ENCODE measurements at regions not wholly inside any gene's neighbourhood (a gene's known extent, or its start where the extent isn't known, plus 50 kb on each side); places are given as distances from the start of the nearest gene placed in this dataset.
"Not testable (repeated sequence)": the region's sequence is repeated elsewhere in the genome, so short reads cannot be mapped to it uniquely, and the experiment has no call there.

- DNase-seq, result no peak
- Mint-ChIP-seq H3K36me3 (ENCODE audit: low read depth) (no peaks in the 10 kb centered on the region), H3K27ac (no peak overlapping the region), H3K4me1 (no peaks in the 10 kb centered on the region), H3K4me3 (no peak overlapping the region), H3K27me3 (no peaks in the 10 kb centered on the region)
- no peaks in the 10 kb centered on the region for H3K9me3 ChIP-seq (ENCODE audit: control insufficient read depth, low read length, poor library complexity, severe bottlenecking)
- no peak for ATAC-seq
These were observed 110.6 kb upstream of the GDNF start for GRCh38 chr5:37950436-37950835.

GRCh38 chr5:37945446-37945845 lies 105.6 kb upstream of the GDNF start:
- ATAC-seq (no peak), DNase-seq (no peak)
- no peaks in the 10 kb centered on the region for H3K4me1 Mint-ChIP-seq
- H3K9me3 ChIP-seq (ENCODE audit: control insufficient read depth, low read length, poor library complexity, severe bottlenecking), result no peaks in the 10 kb centered on the region
- H3K36me3 Mint-ChIP-seq (ENCODE audit: low read depth), result no peaks in the 10 kb centered on the region
- H3K4me3 Mint-ChIP-seq, result no peak overlapping the region
- no peaks in the 10 kb centered on the region for H3K27me3 Mint-ChIP-seq
- H3K27ac Mint-ChIP-seq, result no peak overlapping the region

GRCh38 chr5:37943136-37943535 lies 103.3 kb upstream of the GDNF start:
- not testable (repeated sequence) for H3K4me3 Mint-ChIP-seq; H3K36me3 Mint-ChIP-seq (ENCODE audit: low read depth); H3K27ac Mint-ChIP-seq; H3K4me1 Mint-ChIP-seq; H3K27me3 Mint-ChIP-seq; H3K9me3 ChIP-seq (ENCODE audit: control insufficient read depth, low read length, poor library complexity, severe bottlenecking); ATAC-seq; DNase-seq

GRCh38 chr5:37940931-37941623 lies 101.2 kb upstream of the GDNF start:
- Mint-ChIP-seq H3K4me3 (no peak overlapping the region), H3K4me1 (no peaks in the 10 kb centered on the region), H3K27ac (no peak overlapping the region), H3K27me3 (no peaks in the 10 kb centered on the region), H3K36me3 (ENCODE audit: low read depth) (no peaks in the 10 kb centered on the region)
- ATAC-seq (no peak), DNase-seq (no peak)
- H3K9me3 ChIP-seq (ENCODE audit: control insufficient read depth, low read length, poor library complexity, severe bottlenecking), result no peaks in the 10 kb centered on the region

GRCh38 chr5:37938861-37939260 lies 99.0 kb upstream of the GDNF start:
- H3K27ac Mint-ChIP-seq, result no peak overlapping the region

GRCh38 chr5:37938076-37938852 lies 98.4 kb upstream of the GDNF start:
- Mint-ChIP-seq H3K36me3 (ENCODE audit: low read depth) (no peaks in the 10 kb centered on the region), H3K4me3 (no peak overlapping the region), H3K27ac (no peak overlapping the region), H3K27me3 (no peaks in the 10 kb centered on the region), H3K4me1 (no peaks in the 10 kb centered on the region)
- no peak for ATAC-seq
- no peaks in the 10 kb centered on the region for H3K9me3 ChIP-seq (ENCODE audit: control insufficient read depth, low read length, poor library complexity, severe bottlenecking)
- no peak for DNase-seq

More at GRCh38 chr5:37938861-37939260, 99.0 kb upstream of the GDNF start:
- no peak for DNase-seq
- H3K4me3 Mint-ChIP-seq, result no peak overlapping the region
- ATAC-seq, result no peak
- no peaks in the 10 kb centered on the region for H3K4me1 Mint-ChIP-seq
- H3K27me3 Mint-ChIP-seq, result no peaks in the 10 kb centered on the region
- H3K36me3 Mint-ChIP-seq (ENCODE audit: low read depth), result no peaks in the 10 kb centered on the region
- H3K9me3 ChIP-seq (ENCODE audit: control insufficient read depth, low read length, poor library complexity, severe bottlenecking), result no peaks in the 10 kb centered on the region

GRCh38 chr5:37936091-37936490 lies 96.2 kb upstream of the GDNF start:
- no peak overlapping the region for H3K27ac Mint-ChIP-seq
- DNase-seq, result no peak
- H3K36me3 Mint-ChIP-seq (ENCODE audit: low read depth), result no peaks in the 10 kb centered on the region
- no peaks in the 10 kb centered on the region for H3K4me1 Mint-ChIP-seq
- no peaks in the 10 kb centered on the region for H3K27me3 Mint-ChIP-seq
- H3K4me3 Mint-ChIP-seq, result no peak overlapping the region
- no peak for ATAC-seq
- no peaks in the 10 kb centered on the region for H3K9me3 ChIP-seq (ENCODE audit: control insufficient read depth, low read length, poor library complexity, severe bottlenecking)

GRCh38 chr5:37933576-37933975 lies 93.7 kb upstream of the GDNF start:
- no peak overlapping the region for H3K4me3 Mint-ChIP-seq
- ATAC-seq, result no peak
- no peaks in the 10 kb centered on the region for H3K4me1 Mint-ChIP-seq
- no peaks in the 10 kb centered on the region for H3K9me3 ChIP-seq (ENCODE audit: control insufficient read depth, low read length, poor library complexity, severe bottlenecking)
- no peaks in the 10 kb centered on the region for H3K27me3 Mint-ChIP-seq
- no peak for DNase-seq
- no peak overlapping the region for H3K27ac Mint-ChIP-seq
- no peaks in the 10 kb centered on the region for H3K36me3 Mint-ChIP-seq (ENCODE audit: low read depth)

- H3K4me1 Mint-ChIP-seq, result no peaks in the 10 kb centered on the region
- no peak for DNase-seq
- no peak overlapping the region for H3K4me3 Mint-ChIP-seq
- no peaks in the 10 kb centered on the region for H3K27me3 Mint-ChIP-seq
- no peaks in the 10 kb centered on the region for H3K9me3 ChIP-seq (ENCODE audit: control insufficient read depth, low read length, poor library complexity, severe bottlenecking)
- ATAC-seq, result no peak
- H3K27ac Mint-ChIP-seq, result no peak overlapping the region
- H3K36me3 Mint-ChIP-seq (ENCODE audit: low read depth), result no peaks in the 10 kb centered on the region
These were observed 92.6 kb upstream of the GDNF start for GRCh38 chr5:37932450-37932849.

- Mint-ChIP-seq H3K27me3 (no peaks in the 10 kb centered on the region), H3K27ac (no peak overlapping the region), H3K4me1 (no peaks in the 10 kb centered on the region), H3K36me3 (ENCODE audit: low read depth) (no peaks in the 10 kb centered on the region), H3K4me3 (no peak overlapping the region)
- H3K9me3 ChIP-seq (ENCODE audit: control insufficient read depth, low read length, poor library complexity, severe bottlenecking), result no peaks in the 10 kb centered on the region
- no peak for ATAC-seq
- no peak for DNase-seq
These were observed 91.7 kb upstream of the GDNF start for GRCh38 chr5:37931541-37931940.

GRCh38 chr5:37930350-37930749 lies 90.5 kb upstream of the GDNF start:
- Mint-ChIP-seq H3K4me1 (no peaks in the 10 kb centered on the region), H3K4me3 (no peak overlapping the region), H3K27ac (no peak overlapping the region), H3K36me3 (ENCODE audit: low read depth) (no peaks in the 10 kb centered on the region), H3K27me3 (no peaks in the 10 kb centered on the region)
- ATAC-seq (no peak), DNase-seq (no peak)
- H3K9me3 ChIP-seq (ENCODE audit: control insufficient read depth, low read length, poor library complexity, severe bottlenecking), result no peaks in the 10 kb centered on the region

- Mint-ChIP-seq H3K27me3 (no peaks in the 10 kb centered on the region), H3K27ac (no peak overlapping the region), H3K4me3 (no peak overlapping the region), H3K4me1 (no peaks in the 10 kb centered on the region), H3K36me3 (ENCODE audit: low read depth) (no peaks in the 10 kb centered on the region)
- ATAC-seq (no peak), DNase-seq (no peak)
- no peaks in the 10 kb centered on the region for H3K9me3 ChIP-seq (ENCODE audit: control insufficient read depth, low read length, poor library complexity, severe bottlenecking)
These were observed 90.0 kb upstream of the GDNF start for GRCh38 chr5:37929791-37930190.

- ATAC-seq, H3K4me3 Mint-ChIP-seq, H3K4me1 Mint-ChIP-seq: not testable (repeated sequence)
These were observed 87.9 kb upstream of the GDNF start for GRCh38 chr5:37927753-37928152.

GRCh38 chr5:37926732-37927131 lies 86.9 kb upstream of the GDNF start:
- DNase-seq (no peak), ATAC-seq (no peak)
- Mint-ChIP-seq H3K4me1 (no peaks in the 10 kb centered on the region), H3K36me3 (ENCODE audit: low read depth) (no peaks in the 10 kb centered on the region), H3K4me3 (no peak overlapping the region), H3K27me3 (no peaks in the 10 kb centered on the region), H3K27ac (no peak overlapping the region)
- H3K9me3 ChIP-seq (ENCODE audit: control insufficient read depth, low read length, poor library complexity, severe bottlenecking), result no peaks in the 10 kb centered on the region

More at GRCh38 chr5:37927753-37928152, 87.9 kb upstream of the GDNF start:
- H3K27me3 Mint-ChIP-seq; DNase-seq; H3K36me3 Mint-ChIP-seq (ENCODE audit: low read depth); H3K27ac Mint-ChIP-seq; H3K9me3 ChIP-seq (ENCODE audit: control insufficient read depth, low read length, poor library complexity, severe bottlenecking): not testable (repeated sequence)
